Psoas muscle (tissue), 7 donors: ENCODE measurements at regions not wholly inside any gene's neighbourhood (a gene's known extent, or its start where the extent isn't known, plus 50 kb on each side); places are given as distances from the start of the nearest gene placed in this dataset.

ENCODE experiments used
- ATAC-seq, 4 donors: fragments of 200-7000 bp; cut with Tn5 transposase; one replicate each; pipeline ENCODE4 v1.9.1; 2020; ENCODE audit warnings: moderate library complexity in 3 of 4, mild to moderate bottlenecking in 2 of 4
- DNase-seq, 2 donors: peaks; one replicate each; pipeline ENCODE4 v3.0.0-alpha.2; 2020
- H3K27ac ChIP-seq: fragments of 200-600 bp; one replicate; pipeline ENCODE4 v1.8.0; 2022
- H3K27me3 ChIP-seq, 3 donors: fragments of 200-600 bp in 1 of 3; one replicate each; pipeline versions ENCODE4 v1.6.1 to v1.8.0; 2013 to 2022; ENCODE audit warnings: low read length in 2 of 3, mild to moderate bottlenecking in 2 of 3, moderate library complexity in 1 of 3; ENCODE audit not compliant: insufficient read depth in 3 of 3
- H3K36me3 ChIP-seq, 2 donors: fragments of 200-600 bp in 1 of 2; one replicate each; pipeline versions ENCODE4 v1.6.1 to v1.8.0; 2013 to 2022; ENCODE audit warnings: low read depth in 1 of 2, mild to moderate bottlenecking in 1 of 2, moderate library complexity in 1 of 2; ENCODE audit not compliant: insufficient read depth in 1 of 2
- H3K4me1 ChIP-seq: fragments of 200-600 bp; one replicate; pipeline ENCODE4 v1.8.0; 2022
- H3K4me3 ChIP-seq: fragments of 200-600 bp; one replicate; pipeline ENCODE4 v1.8.0; 2022; ENCODE audit warnings: mild to moderate bottlenecking
- H3K9me3 ChIP-seq: fragments of 200-600 bp; one replicate; pipeline ENCODE4 v1.8.0; 2022
- WGBS, 3 donors: extraction: QIAGEN DNeasy Blood & Tissue Kit; methylation state at CpG; one replicate each; pipeline versions ENCODE4 v1.1.6 to v1.1.7; 2013; 5-methylcytosine and 5-hydroxymethylcytosine counted together
- intact Hi-C, 2 donors: fragments of 100-400 bp; cut with DNase I; formaldehyde crosslinking; loops; one replicate each; pipeline versions ENCODE4 v1.11.0 to v1.14.2; 2022
- TF ChIP-seq, protein P1 (sequence below): fragments of 200-600 bp; IDR thresholded peaks from one replicate; pipeline ENCODE4 v1.8.0; 2022; ENCODE audit warnings: antibody characterized with exemption
- donor health status: healthy with polysubstance abuse.
- donor health status: DM: no; HTN: no; CAD: no; lungs with moderate emphysema.
- donor health status: Bipolar disorder and iron deficiency.
- donor health status: healthy.
- donor health status: DM: yes; HTN: yes; CAD: no.
- donor health status: DM: no; HTN: no; CAD: no.
- donor health status: DM: yes; HTN: yes; CAD: no.

GRCh38 chr1:203401199-203401877 lies 50.4 kb upstream of the FMOD start:
- intact Hi-C loops = no loop called here
- Histone ChIP-seq H3K4me1 (peaks cover 7% of the 10 kb centered on the region), H3K4me3 (no peak overlapping the region), H3K27ac (no peak overlapping the region), H3K27me3 (peaks cover 0 to 11% (median 0%) of the 10 kb centered on the region in 3 donors), H3K9me3 (no peaks in the 10 kb centered on the region), H3K36me3 (no peaks in the 10 kb centered on the region)
- 87 to 93% (median 88%) methylated on average over 10 of the region's 10 CpGs for WGBS, 3 donors
- no peak for ATAC-seq
- DNase-seq = no peak
- TF ChIP-seq, protein P1, sequence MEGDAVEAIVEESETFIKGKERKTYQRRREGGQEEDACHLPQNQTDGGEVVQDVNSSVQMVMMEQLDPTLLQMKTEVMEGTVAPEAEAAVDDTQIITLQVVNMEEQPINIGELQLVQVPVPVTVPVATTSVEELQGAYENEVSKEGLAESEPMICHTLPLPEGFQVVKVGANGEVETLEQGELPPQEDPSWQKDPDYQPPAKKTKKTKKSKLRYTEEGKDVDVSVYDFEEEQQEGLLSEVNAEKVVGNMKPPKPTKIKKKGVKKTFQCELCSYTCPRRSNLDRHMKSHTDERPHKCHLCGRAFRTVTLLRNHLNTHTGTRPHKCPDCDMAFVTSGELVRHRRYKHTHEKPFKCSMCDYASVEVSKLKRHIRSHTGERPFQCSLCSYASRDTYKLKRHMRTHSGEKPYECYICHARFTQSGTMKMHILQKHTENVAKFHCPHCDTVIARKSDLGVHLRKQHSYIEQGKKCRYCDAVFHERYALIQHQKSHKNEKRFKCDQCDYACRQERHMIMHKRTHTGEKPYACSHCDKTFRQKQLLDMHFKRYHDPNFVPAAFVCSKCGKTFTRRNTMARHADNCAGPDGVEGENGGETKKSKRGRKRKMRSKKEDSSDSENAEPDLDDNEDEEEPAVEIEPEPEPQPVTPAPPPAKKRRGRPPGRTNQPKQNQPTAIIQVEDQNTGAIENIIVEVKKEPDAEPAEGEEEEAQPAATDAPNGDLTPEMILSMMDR = no peak

DNA sequence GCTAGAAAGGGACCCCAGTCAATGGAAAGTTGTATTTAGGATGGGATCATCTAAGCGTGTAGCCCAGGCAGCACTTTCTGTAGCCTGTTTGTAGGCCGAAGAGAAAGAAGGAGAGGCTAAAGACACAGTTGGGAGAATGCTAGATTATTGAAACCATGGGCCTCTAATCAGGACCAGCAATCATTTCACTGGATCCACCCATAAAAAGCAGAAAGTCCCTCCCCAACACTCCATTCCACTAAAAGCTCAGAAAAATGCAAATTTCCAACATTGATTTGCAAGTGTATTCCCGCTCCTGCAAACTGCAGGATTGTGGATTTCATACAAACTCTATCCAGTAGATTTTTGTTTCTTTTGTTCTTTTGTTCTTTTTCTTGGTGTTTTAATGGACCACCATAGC lies 51.2 kb upstream of the FMOD start:
- Histone ChIP-seq H3K36me3 (no peaks in the 10 kb centered on the region), H3K27ac (peak overlapping the region; percentile 62), H3K9me3 (no peaks in the 10 kb centered on the region), H3K4me1 (peaks cover 7% of the 10 kb centered on the region), H3K27me3 (peaks cover 0 to 18% (median 0%) of the 10 kb centered on the region in 3 donors), H3K4me3 (no peak overlapping the region)
- DNase-seq (no peak), ATAC-seq (no peak)
- TF ChIP-seq, protein P1 = no peak
- 62 to 92% (median 82%) methylated on average over 3 of the region's 3 CpGs for WGBS, 3 donors
- intact Hi-C loops = no loop called here

GRCh38 chr1:203402629-203403337 lies 51.9 kb upstream of the FMOD start:
- intact Hi-C loops = no loop called here
- H3K36me3 ChIP-seq = no peaks in the 10 kb centered on the region
- ATAC-seq = peak; percentile 65 to 86 (median 75)
- H3K9me3 ChIP-seq = no peaks in the 10 kb centered on the region
- WGBS, 3 donors = 33 to 39% (median 35%) methylated on average over 6 of the region's 6 CpGs
- DNase-seq = no peak
- TF ChIP-seq, protein P1 = no peak
- H3K27me3 ChIP-seq = peaks cover 0 to 16% (median 0%) of the 10 kb centered on the region in 3 donors
- H3K27ac ChIP-seq = peak overlapping the region; percentile 62
- peaks cover 7% of the 10 kb centered on the region for H3K4me1 ChIP-seq
- no peak overlapping the region for H3K4me3 ChIP-seq

DNA sequence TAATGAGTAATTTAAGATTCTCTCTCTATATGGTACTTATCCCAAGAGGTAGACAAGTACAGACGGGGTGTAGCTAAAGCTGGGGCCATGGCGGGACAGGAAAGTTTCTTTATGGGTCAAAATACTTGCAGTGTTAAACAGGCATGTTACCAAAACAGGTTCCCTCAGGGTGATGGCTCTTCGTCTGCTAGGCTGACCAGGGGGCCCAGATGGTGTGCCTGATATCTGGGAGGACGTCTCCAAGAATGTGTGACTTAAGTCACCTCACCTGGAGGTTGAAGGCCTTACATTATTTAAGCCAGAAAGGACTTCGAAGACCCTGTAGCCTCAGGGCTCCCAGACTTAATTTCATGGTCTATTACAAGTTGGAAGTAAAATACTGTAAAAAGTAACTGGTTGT lies 52.7 kb upstream of the FMOD start:
- DNase-seq = no peak
- no peak overlapping the region for H3K4me3 ChIP-seq
- intact Hi-C loops = no loop called here
- no peaks in the 10 kb centered on the region for H3K9me3 ChIP-seq
- no peaks in the 10 kb centered on the region for H3K36me3 ChIP-seq
- H3K27ac ChIP-seq = peak overlapping the region; percentile 6
- peaks cover 0 to 13% (median 0%) of the 10 kb centered on the region in 3 donors for H3K27me3 ChIP-seq
- ATAC-seq = no peak
- H3K4me1 ChIP-seq = peaks cover 7% of the 10 kb centered on the region
- TF ChIP-seq, protein P1 = no peak
- WGBS, 3 donors = 65 to 87% (median 85%) methylated on average over 5 of the region's 5 CpGs
